NCI-H2227 (cell line): ENCODE measurements at regions not wholly inside any gene's neighbourhood (a gene's known extent, or its start where the extent isn't known, plus 50 kb on each side); places are given as distances from the start of the nearest gene placed in this dataset.

Experiments
- DNase-seq: peaks from one replicate; lab custom pipeline; 2025; ENCODE audit not compliant: unreplicated experiment; lab: John Stamatoyannopoulos, UW

DNA sequence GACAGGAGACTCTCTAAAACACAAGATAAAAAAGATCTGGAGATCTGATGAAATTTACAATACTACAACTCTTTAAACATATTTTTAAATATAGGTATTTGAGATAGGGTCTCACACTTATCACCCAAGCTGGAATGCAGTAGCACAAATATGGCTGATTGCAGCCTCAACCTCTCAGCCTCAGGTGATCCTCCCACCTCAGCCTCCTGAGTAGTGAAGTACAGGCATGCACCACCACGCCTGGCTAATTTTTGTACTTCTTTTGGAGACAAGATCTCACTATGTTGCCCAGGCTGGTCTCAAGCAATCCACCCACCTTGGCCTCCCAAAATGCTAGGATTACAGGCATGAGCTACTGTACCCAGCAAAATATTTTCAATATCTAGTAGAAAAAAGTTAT is 170.0 kb upstream of the NR5A2 start:
- no peak for DNase-seq

DNA sequence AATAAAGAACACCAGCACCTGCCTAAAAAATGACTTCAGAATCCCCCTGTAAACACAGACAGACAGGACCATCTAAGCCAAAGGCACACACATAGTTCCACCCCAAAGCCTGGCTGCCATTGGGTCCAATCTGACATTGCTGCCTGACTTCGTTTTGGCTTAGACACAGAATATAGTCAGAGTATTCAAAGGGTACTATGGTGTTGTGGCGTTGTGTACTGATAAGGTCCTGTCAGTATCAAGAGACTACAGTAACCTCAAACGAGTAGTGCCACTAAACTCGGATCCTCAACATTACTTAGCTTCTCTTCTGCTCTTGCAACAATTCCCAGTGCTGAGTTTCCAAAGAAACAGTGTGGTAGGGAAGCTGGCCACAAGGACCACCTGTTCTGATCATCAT is 169.3 kb upstream of the NR5A2 start:
- DNase-seq = no peak

- DNase-seq = no peak
Observed at GRCh38 chr1:199858856-199859255, 168.7 kb upstream of the NR5A2 start.

- DNase-seq = peak; percentile 7
Observed at GRCh38 chr1:199859491-199859933, 168.0 kb upstream of the NR5A2 start.

- no peak for DNase-seq
Observed at GRCh38 chr1:199861020-199861795, 166.3 kb upstream of the NR5A2 start.

GRCh38 chr1:199862047-199862446 is 165.5 kb upstream of the NR5A2 start:
- DNase-seq = no peak

- no peak for DNase-seq
Observed at GRCh38 chr1:199866210-199866617, 161.3 kb upstream of the NR5A2 start.

DNA sequence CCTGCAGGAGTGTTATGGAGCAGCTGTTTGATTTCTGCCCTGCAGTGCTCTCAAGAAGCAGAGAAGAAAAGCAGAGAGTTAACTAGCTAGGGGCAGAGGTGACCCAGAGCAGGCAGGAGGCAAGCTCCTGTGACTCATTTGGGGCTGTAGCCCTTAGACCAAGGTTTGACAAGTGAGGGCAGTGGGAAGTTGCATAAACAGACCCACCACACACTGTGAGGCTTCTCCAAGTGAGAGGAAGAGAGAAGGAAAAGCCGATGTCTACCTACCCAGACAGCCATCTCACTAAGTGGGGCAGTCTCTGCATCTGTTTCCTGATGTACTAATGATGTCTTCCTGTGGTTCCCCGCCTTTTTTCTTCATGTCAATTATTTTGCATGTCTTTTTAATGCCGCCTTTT is 159.9 kb upstream of the NR5A2 start:
- DNase-seq = no peak

- no peak for DNase-seq
Observed at GRCh38 chr1:199868777-199869176, 158.7 kb upstream of the NR5A2 start.

GRCh38 chr1:199875337-199875736 is 152.2 kb upstream of the NR5A2 start:
- no peak for DNase-seq

DNA sequence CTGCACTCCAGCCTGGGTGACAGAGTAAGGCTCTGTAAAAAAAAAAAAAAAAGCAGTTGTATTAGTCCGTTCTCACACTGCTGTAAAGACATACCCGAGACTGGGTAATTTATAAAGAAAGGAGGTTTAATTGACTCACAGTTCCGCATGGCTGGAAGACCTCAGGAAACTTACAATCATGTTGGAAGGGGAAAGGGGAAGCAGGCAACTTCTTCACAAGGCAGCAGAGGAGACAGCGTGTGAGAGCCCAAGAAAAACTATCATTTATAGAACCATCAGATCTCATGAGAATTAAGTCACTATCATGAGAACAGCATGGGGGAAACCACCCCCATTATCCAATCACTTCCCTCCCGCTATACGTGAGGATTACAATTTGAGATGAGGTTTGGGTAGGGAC is 151.7 kb upstream of the NR5A2 start:
- no peak for DNase-seq

GRCh38 chr1:199877526-199878384 is 149.8 kb upstream of the NR5A2 start:
- no peak for DNase-seq

GRCh38 chr1:199878823-199879222 is 148.7 kb upstream of the NR5A2 start:
- DNase-seq = no peak

- no peak for DNase-seq
Observed at GRCh38 chr1:199898654-199899053, 128.9 kb upstream of the NR5A2 start.

DNA sequence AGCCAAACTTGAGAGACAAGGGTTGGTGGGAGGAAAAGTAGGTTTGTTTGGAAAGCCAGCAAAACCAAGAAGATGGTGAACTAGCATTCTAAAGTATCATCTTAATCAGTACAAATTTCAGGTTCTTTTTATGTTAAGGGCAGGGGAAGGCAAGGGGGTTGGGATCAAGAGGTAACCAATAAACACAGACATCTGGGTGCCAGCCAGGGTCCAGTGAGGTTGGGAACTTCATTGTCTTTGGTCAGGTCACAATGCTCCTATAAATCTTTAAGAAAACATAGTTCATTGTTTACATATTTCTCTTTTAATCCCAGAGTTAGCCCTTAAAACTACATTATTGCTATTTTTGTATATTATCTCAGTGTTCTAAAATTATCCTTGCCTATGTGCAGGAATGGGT is 126.2 kb upstream of the NR5A2 start:
- no peak for DNase-seq

DNA sequence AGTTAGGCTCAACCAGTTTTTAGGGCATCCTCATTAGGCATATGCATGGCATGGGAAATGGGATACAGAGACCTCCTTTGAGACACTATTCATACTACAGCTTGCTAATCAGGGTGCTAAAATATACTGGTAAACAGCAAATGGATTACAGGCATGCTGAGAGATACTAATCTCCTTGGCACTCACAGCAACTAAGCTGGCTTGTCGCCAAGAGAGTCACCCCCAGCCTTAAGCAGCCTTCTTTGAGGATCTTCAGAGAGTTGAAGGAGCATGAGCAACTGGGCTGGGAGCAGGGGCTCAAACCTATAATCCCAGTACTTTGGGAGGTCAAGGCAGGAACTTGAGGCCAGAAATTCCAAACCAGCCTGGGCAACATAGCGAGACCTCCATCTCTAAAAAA is 120.1 kb upstream of the NR5A2 start:
- DNase-seq = no peak

DNA sequence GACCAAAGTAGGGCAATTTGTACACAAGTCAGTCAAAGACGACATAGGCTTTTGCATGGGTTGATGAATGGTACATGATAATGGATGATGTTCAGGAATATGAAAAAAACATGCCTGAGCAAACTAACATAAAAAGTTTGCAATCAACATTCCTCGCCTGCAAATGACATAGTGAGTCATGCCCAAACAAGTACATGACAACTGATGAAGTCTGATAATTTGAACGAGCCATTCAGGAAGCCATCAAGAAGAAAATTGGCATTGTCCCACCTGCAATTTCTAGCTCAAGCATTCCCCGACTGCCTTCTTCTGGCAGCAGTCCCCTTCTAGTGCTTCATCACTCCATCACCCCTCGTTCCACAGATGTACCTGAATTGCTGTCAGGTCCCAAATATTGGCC is 118.4 kb upstream of the NR5A2 start:
- DNase-seq = no peak

DNA sequence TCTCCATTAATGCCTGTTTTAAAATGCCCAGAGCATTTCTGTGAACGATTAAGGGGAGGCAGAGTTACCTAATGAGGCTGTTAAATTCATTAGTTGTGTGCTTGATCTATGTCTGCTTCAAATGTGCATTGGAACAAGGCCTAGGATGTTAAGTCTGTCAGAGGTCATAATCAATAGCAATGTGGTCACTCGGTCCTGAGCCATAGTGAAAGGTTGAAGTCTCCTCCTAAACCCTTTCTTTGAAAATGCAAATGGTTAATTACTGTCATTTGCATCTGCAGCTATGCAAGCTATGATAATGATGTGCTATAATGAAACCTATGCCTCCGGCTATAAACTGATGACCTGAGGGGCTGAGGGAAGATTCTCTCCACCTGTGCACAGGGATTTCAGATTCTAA is 114.2 kb upstream of the NR5A2 start:
- DNase-seq = no peak

- DNase-seq = no peak
Observed at GRCh38 chr1:199914546-199914945, 113.0 kb upstream of the NR5A2 start.

DNA sequence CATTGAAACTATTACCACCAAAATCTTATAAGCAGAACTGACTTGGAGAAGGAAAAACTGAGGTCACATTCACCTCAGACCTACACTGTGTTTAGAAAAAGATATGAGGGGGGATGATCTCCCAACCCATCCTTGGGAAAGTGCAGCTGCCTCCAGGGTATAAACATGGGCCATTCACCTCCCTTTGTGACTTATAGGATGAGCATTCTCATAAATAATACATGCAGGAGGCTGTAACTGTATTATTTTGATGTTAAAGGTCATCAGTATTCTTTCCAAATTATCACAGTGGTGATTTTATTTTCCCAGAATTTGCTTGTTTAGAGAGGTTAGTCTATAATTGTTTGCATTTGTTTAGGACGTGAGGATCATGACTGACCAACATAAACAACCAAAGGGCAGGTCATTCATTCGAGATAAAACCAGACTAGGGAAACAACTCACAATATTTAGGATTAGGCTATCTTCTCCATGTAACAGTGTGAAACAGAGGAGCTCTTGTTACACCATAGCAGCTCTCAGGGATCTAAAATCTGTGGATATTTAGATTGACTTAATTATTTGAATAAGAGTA is 109.2 kb upstream of the NR5A2 start:
- no peak for DNase-seq

DNA sequence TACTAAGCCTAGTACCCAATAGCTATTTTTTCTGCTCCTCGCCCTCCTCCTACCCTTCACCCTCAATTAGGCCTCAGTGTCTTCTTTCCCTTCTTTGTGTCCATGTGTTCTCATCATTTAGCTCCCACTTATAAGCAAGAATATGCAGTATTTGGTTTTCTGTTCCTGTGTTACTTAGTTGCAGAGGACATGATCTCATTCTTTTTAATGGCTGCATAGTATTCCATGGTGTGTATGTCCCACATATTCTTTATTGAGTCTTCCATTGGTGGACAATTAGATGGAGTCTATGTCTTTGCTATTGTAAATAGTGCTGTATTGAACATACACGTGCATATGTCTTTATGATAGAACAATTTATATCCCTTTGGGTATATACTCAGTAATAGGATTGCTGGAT is 106.9 kb upstream of the NR5A2 start:
- no peak for DNase-seq

- DNase-seq = no peak
Observed at GRCh38 chr1:199929556-199929955, 98.0 kb upstream of the NR5A2 start.
